PFSK-1 (cell line): ENCODE measurements at regions not wholly inside any gene's neighbourhood (a gene's known extent, or its start where the extent isn't known, plus 50 kb on each side); places are given as distances from the start of the nearest gene placed in this dataset.

Source experiments
- FOXP2 ChIP-seq: optimal IDR thresholded peaks from 2 replicates; pipeline ENCODE3; 2011; ENCODE audit warnings: borderline replicate concordance, control low read depth, inconsistent platforms; ENCODE audit not compliant: insufficient read depth; ENCODE audit errors: extremely low read length, extremely low read depth
- POLR2AphosphoS5 ChIP-seq: IDR thresholded peaks from 2 replicates; pipeline ENCODE4 v1.6.1; 2012; ENCODE audit warnings: low read depth, mild to moderate bottlenecking, control low read depth, low read length, moderate library complexity
- SIN3A ChIP-seq: IDR thresholded peaks from 2 replicates; pipeline ENCODE4 v1.6.1; 2012; ENCODE audit warnings: mild to moderate bottlenecking, low read length, moderate library complexity, borderline replicate concordance; ENCODE audit not compliant: insufficient read depth
- TAF1 ChIP-seq: IDR thresholded peaks from 2 replicates; pipeline ENCODE4 v1.6.1; 2012; ENCODE audit warnings: low read length, control low read depth, borderline replicate concordance; ENCODE audit not compliant: insufficient read depth
- TF ChIP-seq, protein P1 (sequence below), 2 experiments: IDR thresholded peaks; 2 replicates each; pipeline versions ENCODE4 v1.6.1 to v1.8.0; 2011 to 2012; ENCODE audit warnings: low read depth in 2 of 2, low read length in 2 of 2, control low read depth in 1 of 2, inconsistent platforms in 1 of 2, mild to moderate bottlenecking in 1 of 2, moderate library complexity in 1 of 2; ENCODE audit not compliant: insufficient read depth in 1 of 2

DNA sequence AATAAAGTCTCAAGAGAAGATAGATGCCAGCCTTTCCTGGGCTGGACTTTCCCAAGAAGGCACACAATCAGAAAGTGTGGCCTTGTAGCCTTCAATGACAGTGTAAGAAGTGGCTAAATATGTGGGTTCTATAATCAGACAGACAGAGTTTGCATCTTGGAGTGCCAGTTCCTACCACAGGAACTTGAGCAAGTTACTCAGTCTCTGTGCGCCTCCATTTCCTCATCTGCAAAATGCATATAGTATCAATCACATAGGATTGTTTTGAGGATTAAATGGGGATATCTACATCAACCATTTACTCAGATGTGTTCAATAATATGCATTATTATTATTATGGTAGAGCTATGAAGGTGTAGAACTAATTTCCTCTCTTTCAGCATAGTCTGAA, 176.8 kb upstream of the PTBP2 start:
- TF ChIP-seq SIN3A (no peak), POLR2AphosphoS5 (no peak), FOXP2 (no peak), TAF1 (no peak)
- TF ChIP-seq, protein P1, sequence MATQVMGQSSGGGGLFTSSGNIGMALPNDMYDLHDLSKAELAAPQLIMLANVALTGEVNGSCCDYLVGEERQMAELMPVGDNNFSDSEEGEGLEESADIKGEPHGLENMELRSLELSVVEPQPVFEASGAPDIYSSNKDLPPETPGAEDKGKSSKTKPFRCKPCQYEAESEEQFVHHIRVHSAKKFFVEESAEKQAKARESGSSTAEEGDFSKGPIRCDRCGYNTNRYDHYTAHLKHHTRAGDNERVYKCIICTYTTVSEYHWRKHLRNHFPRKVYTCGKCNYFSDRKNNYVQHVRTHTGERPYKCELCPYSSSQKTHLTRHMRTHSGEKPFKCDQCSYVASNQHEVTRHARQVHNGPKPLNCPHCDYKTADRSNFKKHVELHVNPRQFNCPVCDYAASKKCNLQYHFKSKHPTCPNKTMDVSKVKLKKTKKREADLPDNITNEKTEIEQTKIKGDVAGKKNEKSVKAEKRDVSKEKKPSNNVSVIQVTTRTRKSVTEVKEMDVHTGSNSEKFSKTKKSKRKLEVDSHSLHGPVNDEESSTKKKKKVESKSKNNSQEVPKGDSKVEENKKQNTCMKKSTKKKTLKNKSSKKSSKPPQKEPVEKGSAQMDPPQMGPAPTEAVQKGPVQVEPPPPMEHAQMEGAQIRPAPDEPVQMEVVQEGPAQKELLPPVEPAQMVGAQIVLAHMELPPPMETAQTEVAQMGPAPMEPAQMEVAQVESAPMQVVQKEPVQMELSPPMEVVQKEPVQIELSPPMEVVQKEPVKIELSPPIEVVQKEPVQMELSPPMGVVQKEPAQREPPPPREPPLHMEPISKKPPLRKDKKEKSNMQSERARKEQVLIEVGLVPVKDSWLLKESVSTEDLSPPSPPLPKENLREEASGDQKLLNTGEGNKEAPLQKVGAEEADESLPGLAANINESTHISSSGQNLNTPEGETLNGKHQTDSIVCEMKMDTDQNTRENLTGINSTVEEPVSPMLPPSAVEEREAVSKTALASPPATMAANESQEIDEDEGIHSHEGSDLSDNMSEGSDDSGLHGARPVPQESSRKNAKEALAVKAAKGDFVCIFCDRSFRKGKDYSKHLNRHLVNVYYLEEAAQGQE (IDR thresholded peaks at IDR 0.05; ENCODE audit: insufficient read depth in 1 of 2, low read depth in 2 of 2, low read length in 2 of 2), result no peak
